HEK293 (cell line): ENCODE measurements at regions not wholly inside any gene's neighbourhood (a gene's known extent, or its start where the extent isn't known, plus 50 kb on each side); places are given as distances from the start of the nearest gene placed in this dataset.

Experiments used
- CTCF ChIP-seq: fragments of 450-650 bp; formaldehyde crosslinking; IDR thresholded peaks from 2 replicates; pipeline ENCODE4 v1.5.1; 2016; ENCODE audit warnings: missing biosample characterization, missing genetic modification characterization
- GLIS1 ChIP-seq: fragments of 450-650 bp; formaldehyde crosslinking; IDR thresholded peaks from 2 replicates; pipeline ENCODE4 v1.5.1; 2016; ENCODE audit warnings: missing biosample characterization, missing genetic modification characterization
- KLF1 ChIP-seq: fragments of 450-650 bp; formaldehyde crosslinking; IDR thresholded peaks from 2 replicates; pipeline ENCODE4 v1.5.1; 2016; ENCODE audit warnings: missing biosample characterization, missing genetic modification characterization
- PRDM10 ChIP-seq: fragments of 450-650 bp; formaldehyde crosslinking; IDR thresholded peaks from 2 replicates; pipeline ENCODE4 v1.5.1; 2016; ENCODE audit warnings: missing biosample characterization, missing genetic modification characterization
- REPIN1 ChIP-seq: fragments of 450-650 bp; formaldehyde crosslinking; IDR thresholded peaks from 2 replicates; pipeline ENCODE4 v1.5.1; 2017; ENCODE audit warnings: missing biosample characterization, missing genetic modification characterization, low read depth
- REST ChIP-seq: fragments of 450-650 bp; formaldehyde crosslinking; IDR thresholded peaks from 2 replicates; pipeline ENCODE4 v1.5.1; 2016; ENCODE audit warnings: missing biosample characterization, missing genetic modification characterization
- TCF7L2 ChIP-seq: IDR thresholded peaks from 2 replicates; pipeline ENCODE4 v1.6.1; 2011; ENCODE audit warnings: low read depth, mild to moderate bottlenecking, inconsistent platforms, low read length, moderate library complexity, borderline replicate concordance
- ZBTB21 ChIP-seq: fragments of 450-650 bp; formaldehyde crosslinking; IDR thresholded peaks from 2 replicates; pipeline ENCODE4 v1.5.1; 2017; ENCODE audit warnings: missing biosample characterization, missing genetic modification characterization
- ZBTB7A ChIP-seq: fragments of 450-650 bp; formaldehyde crosslinking; IDR thresholded peaks from 2 replicates; pipeline ENCODE4 v1.5.1; 2016; ENCODE audit warnings: low read depth, missing biosample characterization, missing genetic modification characterization
- ZNF37A ChIP-seq: fragments of 450-650 bp; IDR thresholded peaks from 2 replicates; pipeline ENCODE4 v1.5.1; 2018; ENCODE audit warnings: missing biosample characterization, missing genetic modification characterization
- ZNF624 ChIP-seq: fragments of 450-650 bp; formaldehyde crosslinking; IDR thresholded peaks from 2 replicates; pipeline ENCODE4 v1.5.1; 2017; ENCODE audit warnings: missing biosample characterization, missing genetic modification characterization
- ZNF664 ChIP-seq: fragments of 450-650 bp; formaldehyde crosslinking; IDR thresholded peaks from 2 replicates; pipeline ENCODE4 v1.5.1; 2016; ENCODE audit warnings: missing biosample characterization, missing genetic modification characterization
- ZNF776 ChIP-seq: fragments of 450-650 bp; formaldehyde crosslinking; IDR thresholded peaks from 2 replicates; pipeline ENCODE4 v1.5.0; 2017; ENCODE audit warnings: missing biosample characterization, missing genetic modification characterization, borderline replicate concordance
- TF ChIP-seq, protein P1 (sequence below): fragments of 450-650 bp; formaldehyde crosslinking; IDR thresholded peaks from 2 replicates; pipeline ENCODE4 v1.5.1; 2016; ENCODE audit warnings: missing biosample characterization, missing genetic modification characterization, borderline replicate concordance

- TF ChIP-seq CTCF (tag by site-specific recombination) (no peak), PRDM10 (tag by site-specific recombination) (no peak), TCF7L2 (no peak), REST (tag by site-specific recombination) (no peak), GLIS1 (tag by site-specific recombination) (no peak), ZNF624 (no peak), ZBTB21 (tag by site-specific recombination) (no peak), ZBTB7A (tag by site-specific recombination) (no peak), ZNF37A (tag by site-specific recombination) (no peak), ZNF664 (tag by site-specific recombination) (no peak), KLF1 (tag by site-specific recombination) (no peak), REPIN1 (no peak), ZNF776 (no peak)
- TF ChIP-seq, protein P1, sequence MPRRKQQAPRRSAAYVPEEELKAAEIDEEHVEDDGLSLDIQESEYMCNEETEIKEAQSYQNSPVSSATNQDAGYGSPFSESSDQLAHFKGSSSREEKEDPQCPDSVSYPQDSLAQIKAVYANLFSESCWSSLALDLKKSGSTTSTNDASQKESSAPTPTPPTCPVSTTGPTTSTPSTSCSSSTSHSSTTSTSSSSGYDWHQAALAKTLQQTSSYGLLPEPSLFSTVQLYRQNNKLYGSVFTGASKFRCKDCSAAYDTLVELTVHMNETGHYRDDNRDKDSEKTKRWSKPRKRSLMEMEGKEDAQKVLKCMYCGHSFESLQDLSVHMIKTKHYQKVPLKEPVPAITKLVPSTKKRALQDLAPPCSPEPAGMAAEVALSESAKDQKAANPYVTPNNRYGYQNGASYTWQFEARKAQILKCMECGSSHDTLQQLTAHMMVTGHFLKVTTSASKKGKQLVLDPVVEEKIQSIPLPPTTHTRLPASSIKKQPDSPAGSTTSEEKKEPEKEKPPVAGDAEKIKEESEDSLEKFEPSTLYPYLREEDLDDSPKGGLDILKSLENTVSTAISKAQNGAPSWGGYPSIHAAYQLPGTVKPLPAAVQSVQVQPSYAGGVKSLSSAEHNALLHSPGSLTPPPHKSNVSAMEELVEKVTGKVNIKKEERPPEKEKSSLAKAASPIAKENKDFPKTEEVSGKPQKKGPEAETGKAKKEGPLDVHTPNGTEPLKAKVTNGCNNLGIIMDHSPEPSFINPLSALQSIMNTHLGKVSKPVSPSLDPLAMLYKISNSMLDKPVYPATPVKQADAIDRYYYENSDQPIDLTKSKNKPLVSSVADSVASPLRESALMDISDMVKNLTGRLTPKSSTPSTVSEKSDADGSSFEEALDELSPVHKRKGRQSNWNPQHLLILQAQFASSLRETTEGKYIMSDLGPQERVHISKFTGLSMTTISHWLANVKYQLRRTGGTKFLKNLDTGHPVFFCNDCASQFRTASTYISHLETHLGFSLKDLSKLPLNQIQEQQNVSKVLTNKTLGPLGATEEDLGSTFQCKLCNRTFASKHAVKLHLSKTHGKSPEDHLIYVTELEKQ: no peak
These were observed 179.2 kb upstream of the ZC3H12C start for GRCh38 chr11:109914038-109914437.
